HCT116 (cell line): ENCODE measurements at regions not wholly inside any gene's neighbourhood (a gene's known extent, or its start where the extent isn't known, plus 50 kb on each side); places are given as distances from the start of the nearest gene placed in this dataset.

Source experiments
- ATAC-seq: fragments of 200-7000 bp; cut with Tn5 transposase; 2 replicates; pipeline ENCODE4 v1.9.1; 2020; ENCODE audit warnings: mild to moderate bottlenecking, moderate library complexity
- BruUV-seq: library from RNA; stranded (reverse); fragments of 400-500 nt; replicated peaks from 2 replicates; lab custom pipeline; 2021; lab: Mats Ljungman, UMichigan
- CTCF ChIA-PET: fragments of 300-600 bp; sonication (Branson Sonifier 250); formaldehyde crosslinking; loops from one replicate; lab custom pipeline; 2021; ENCODE audit warnings: antibody characterized with exemption; lab: Charles Lee
- POLR2A ChIA-PET: fragments of 300-600, 350-600 bp; sonication (Branson Sonifier 250); formaldehyde crosslinking; loops from one replicate; lab custom pipeline; 2021; ENCODE audit warnings: antibody characterized with exemption; lab: Charles Lee
- RAD21 ChIA-PET, 2 experiments: fragments of 300-600 bp; sonication (Branson Sonifier 250); formaldehyde crosslinking; loops; one replicate each; lab custom pipeline; 2023; ENCODE audit warnings: low total read pairs in 2 of 2; ENCODE audit not compliant: uncharacterized antibody in 2 of 2, unreplicated experiment in 2 of 2, low non-redundant PET in 1 of 2; lab: Charles Lee
- DNase-seq: peaks from one replicate; pipeline ENCODE4 v3.0.0-alpha.2; 2010; ENCODE audit warnings: low read depth, low spot score
- H2AFZ ChIP-seq: fragments of 200-600 bp; shearing (Covaris generic), sonication (generic); 2 replicates; pipeline ENCODE4 v1.6.1; 2017; ENCODE audit warnings: low read depth, mixed run types, mixed read lengths, antibody characterized with exemption, low read length; ENCODE audit not compliant: poor library complexity, severe bottlenecking
- H3K27ac ChIP-seq: 2 replicates; pipeline ENCODE4 v1.5.1; 2012; ENCODE audit warnings: low read depth, low read length
- H3K27me3 ChIP-seq: fragments of 200-600 bp; sonication (generic); 2 replicates; pipeline ENCODE4 v1.6.1; 2016; ENCODE audit warnings: mixed run types, low read length, mixed read lengths; ENCODE audit not compliant: insufficient read depth
- H3K36me3 ChIP-seq, 2 experiments: fragments of 200-500 bp in 1 of 2; fragments of 200-600 bp in 1 of 2; sonication (Bioruptor generic) in 1 of 2; sonication (generic) in 1 of 2; 2 replicates each; pipeline versions ENCODE4 v1.5.1 to v1.6.1; 2014 to 2016; ENCODE audit warnings: low read length in 2 of 2, inconsistent platforms in 1 of 2, mixed read lengths in 1 of 2, mixed run types in 1 of 2; ENCODE audit not compliant: insufficient read depth in 2 of 2, control insufficient read depth in 1 of 2
- H3K4me1 ChIP-seq, 2 experiments: fragments of 200-600 bp in 1 of 2; sonication (generic) in 1 of 2; 2 replicates each; pipeline versions ENCODE4 v1.5.1 to v1.6.1; 2012 to 2017; ENCODE audit warnings: low read length in 2 of 2, inconsistent platforms in 1 of 2, mild to moderate bottlenecking in 1 of 2, mixed read lengths in 1 of 2, mixed run types in 1 of 2, moderate library complexity in 1 of 2; ENCODE audit not compliant: insufficient read depth in 2 of 2, control insufficient read depth in 1 of 2
- H3K4me2 ChIP-seq: fragments of 200-600 bp; sonication (generic); 2 replicates; pipeline ENCODE4 v1.6.1; 2017; ENCODE audit warnings: mixed run types, low read length, mixed read lengths
- H3K4me3 ChIP-seq, 2 experiments: fragments of 200-600 bp in 1 of 2; sonication (generic) in 1 of 2; replicated peaks in 1 of 2; 2 replicates each; pipeline ENCODE4 v1.5.1; 2011 to 2016; ENCODE audit warnings: low read length in 2 of 2, control low read depth in 1 of 2, low read depth in 1 of 2, mild to moderate bottlenecking in 1 of 2, mixed read lengths in 1 of 2, mixed run types in 1 of 2
- H3K79me2 ChIP-seq: fragments of 200-600 bp; sonication (generic); 2 replicates; pipeline ENCODE4 v1.6.1; 2017; ENCODE audit warnings: mild to moderate bottlenecking, mixed run types, low read length, moderate library complexity, mixed read lengths; ENCODE audit not compliant: insufficient read depth
- H3K9ac ChIP-seq: fragments of 200-600 bp; sonication (generic); 2 replicates; pipeline ENCODE4 v1.6.1; 2016; ENCODE audit warnings: low read length, mixed read lengths
- H3K9me2 ChIP-seq: fragments of 200-600 bp; sonication (generic), shearing (Covaris generic); 2 replicates; pipeline ENCODE4 v1.6.1; 2017; ENCODE audit warnings: mixed run types, mild to moderate bottlenecking, moderate library complexity; ENCODE audit not compliant: insufficient read depth
- H3K9me3 ChIP-seq, 2 experiments: fragments of 200-500 bp in 1 of 2; fragments of 200-600 bp in 1 of 2; sonication (Bioruptor generic) in 1 of 2; sonication (generic) in 1 of 2; 2 replicates each; pipeline ENCODE4 v1.6.1; 2014 to 2017; ENCODE audit warnings: low read length in 2 of 2, mixed read lengths in 2 of 2, inconsistent platforms in 1 of 2, low read depth in 1 of 2, mild to moderate bottlenecking in 1 of 2, mixed run types in 1 of 2, moderate library complexity in 1 of 2; ENCODE audit not compliant: control insufficient read depth in 1 of 2, insufficient read depth in 1 of 2
- H4K20me1 ChIP-seq: fragments of 200-600 bp; sonication (generic), shearing (Covaris generic); 2 replicates; pipeline ENCODE4 v1.6.1; 2017; ENCODE audit warnings: mixed run types, mild to moderate bottlenecking, moderate library complexity; ENCODE audit not compliant: insufficient read depth
- CTCF ChIP-seq, 3 experiments: fragments of 200-600 bp in 1 of 3; sonication (generic) in 1 of 3; IDR thresholded peaks in 2 of 3; conservative IDR thresholded peaks in 1 of 3; 2 replicates each; pipeline ENCODE4 v1.5.1; 2012 to 2017; ENCODE audit warnings: low read depth in 2 of 3, low read length in 2 of 3, antibody characterized with exemption in 1 of 3, borderline replicate concordance in 1 of 3, control low read depth in 1 of 3, mild to moderate bottlenecking in 1 of 3, mixed read lengths in 1 of 3, mixed run types in 1 of 3, moderate library complexity in 1 of 3; ENCODE audit not compliant: insufficient read depth in 1 of 3
- EZH2 ChIP-seq: fragments of 200-600 bp; sonication (generic); IDR thresholded peaks from 2 replicates; pipeline ENCODE4 v1.6.1; 2017; ENCODE audit warnings: antibody characterized with exemption, mixed run types
- POLR2A ChIP-seq: IDR thresholded peaks from 2 replicates; pipeline ENCODE4 v1.7.0; 2011; ENCODE audit warnings: borderline replicate concordance; ENCODE audit not compliant: insufficient read depth, insufficient read length; ENCODE audit errors: extremely low read depth
- RAD21 ChIP-seq: IDR thresholded peaks from 2 replicates; pipeline ENCODE4 v1.6.1; 2012; ENCODE audit warnings: low read depth, mild to moderate bottlenecking
- REST ChIP-seq: IDR thresholded peaks from 2 replicates; pipeline ENCODE4 v1.6.1; 2012; ENCODE audit warnings: low read depth
- SRF ChIP-seq: IDR thresholded peaks from 2 replicates; pipeline ENCODE4 v1.6.1; 2012; ENCODE audit warnings: low read depth
- ZFX ChIP-seq: fragments of 450-650 bp; IDR thresholded peaks from 2 replicates; pipeline ENCODE4 v1.6.1; 2017
- intact Hi-C: fragments of 100-400 bp; cut with micrococcal nuclease; formaldehyde crosslinking; loops from 2 replicates; pipeline ENCODE4 v1.10.0; 2022

DNA sequence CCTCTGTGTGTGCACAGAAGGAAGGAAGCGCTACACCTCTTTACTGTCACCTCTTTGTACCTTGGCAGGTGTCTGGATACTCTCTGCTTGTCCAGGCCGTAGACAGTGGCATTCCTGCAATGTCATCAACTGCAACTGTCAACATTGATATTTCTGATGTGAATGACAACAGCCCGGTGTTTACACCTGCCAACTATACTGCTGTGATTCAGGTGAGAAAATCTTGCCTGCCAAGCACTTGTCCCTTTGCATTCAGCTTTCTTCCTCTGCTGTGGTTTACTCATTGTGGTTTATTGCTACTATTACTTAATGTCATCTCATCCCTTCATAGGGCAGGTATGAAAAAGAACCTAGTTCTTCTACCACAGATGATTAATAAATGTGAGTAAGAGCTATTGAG is 131.9 kb upstream of the MTNR1B start:
- no peak for TF ChIP-seq EZH2
- TF ChIP-seq CTCF (IDR thresholded peaks at IDR 0.05 in 2 of 3, conservative IDR thresholded peaks at IDR 0.05 in 1 of 3; ENCODE audit: borderline replicate concordance in 1 of 3, insufficient read depth in 1 of 3, low read depth in 2 of 3, low read length in 2 of 3), result no peak
- TF ChIP-seq POLR2A, result no peak
- no peak for TF ChIP-seq ZFX
- no peak for TF ChIP-seq RAD21
- TF ChIP-seq REST, result no peak
- no peak for TF ChIP-seq SRF
- no peaks in the 10 kb centered on the region for H3K36me3 ChIP-seq
- DNase-seq (no peak), ATAC-seq (no peak)
- H3K9me3 ChIP-seq, result no peaks in the 10 kb centered on the region
- H3K9ac ChIP-seq, result no peak overlapping the region
- H3K4me3 ChIP-seq, result no peak overlapping the region
- H4K20me1 ChIP-seq, result no peaks in the 10 kb centered on the region
- H3K4me1 ChIP-seq, result no peaks in the 10 kb centered on the region
- no peaks in the 10 kb centered on the region for H3K9me2 ChIP-seq
- no peaks in the 10 kb centered on the region for H3K79me2 ChIP-seq
- no peaks in the 10 kb centered on the region for H3K27me3 ChIP-seq
- POLR2A ChIA-PET, result no interaction called here
- BruUV-seq, result no TSS peak
- H2AFZ ChIP-seq, result no peak overlapping the region
- no peak overlapping the region for H3K27ac ChIP-seq
- CTCF ChIA-PET, result interaction anchor here (1.0 kb wide), 1 partner anchor 48 kb away, joined by 3 read pairs; no protein-coding TSS in a partner anchor
- intact Hi-C loops, result no loop called here
- no peak overlapping the region for H3K4me2 ChIP-seq
- RAD21 ChIA-PET, result no interaction called here
